Kidney (tissue), 10 donors: ENCODE measurements at regions not wholly inside any gene's neighbourhood (a gene's known extent, or its start where the extent isn't known, plus 50 kb on each side); places are given as distances from the start of the nearest gene placed in this dataset.
A peak's percentile ranks its signal among the peaks of the same experiment; 100 is the strongest.
"Not testable (repeated sequence)": the region's sequence is repeated elsewhere in the genome, so short reads cannot be mapped to it uniquely, and the experiment has no call there.

Experiments used
- DNase-seq, 5 donors: peaks; one replicate each; pipeline ENCODE4 v3.0.0-alpha.2; 2013 to 2020
- FAIRE-seq: peaks from 2 replicates; lab custom pipeline; 2012; peaks lifted over from hg19 to GRCh38; lab: Jason Lieb, UNC
- H3K27ac ChIP-seq, 2 donors: one replicate each; pipeline ENCODE4 v1.7.0; 2013; ENCODE audit warnings: low read depth in 2 of 2, low read length in 2 of 2, inconsistent platforms in 1 of 2
- H3K27me3 ChIP-seq: one replicate; pipeline ENCODE4 v1.7.1; 2013; ENCODE audit warnings: low read length, inconsistent platforms; ENCODE audit not compliant: control insufficient read depth, insufficient read depth
- H3K36me3 ChIP-seq, 3 donors: one replicate each; pipeline versions ENCODE4 v1.7.0 to v1.7.1; 2013; ENCODE audit warnings: low read length in 3 of 3, control low read depth in 1 of 3, inconsistent platforms in 1 of 3; ENCODE audit not compliant: insufficient read depth in 3 of 3, control insufficient read depth in 2 of 3
- H3K4me1 ChIP-seq, 3 donors: one replicate each; pipeline versions ENCODE4 v1.7.0 to v1.7.1; 2013; ENCODE audit warnings: low read length in 3 of 3, inconsistent platforms in 1 of 3, low read depth in 1 of 3; ENCODE audit not compliant: control insufficient read depth in 2 of 3, insufficient read depth in 2 of 3
- H3K4me3 ChIP-seq, 3 donors: one replicate each; pipeline versions ENCODE4 v1.7.0 to v1.8.1; 2013; ENCODE audit warnings: low read length in 3 of 3, control low read depth in 1 of 3, inconsistent platforms in 1 of 3
- H3K9ac ChIP-seq, 3 donors: one replicate each; pipeline versions ENCODE4 v1.7.0 to v1.7.1; 2013; ENCODE audit warnings: low read length in 3 of 3, control low read depth in 1 of 3, inconsistent platforms in 1 of 3
- H3K9me3 ChIP-seq, 3 donors: one replicate each; pipeline versions ENCODE4 v1.7.0 to v1.7.1; 2013; ENCODE audit warnings: low read length in 3 of 3, control low read depth in 1 of 3, inconsistent platforms in 1 of 3; ENCODE audit not compliant: control insufficient read depth in 2 of 3, insufficient read depth in 1 of 3
- intact Hi-C: fragments of 100-400 bp; cut with DNase I; formaldehyde crosslinking; loops from one replicate; pipeline ENCODE4 v1.11.1; 2022
- donor health status: control.
- donor health status: control.
- donor health status: DM: yes; HTN: yes; CAD: no.
- donor health status: Normal renal cell carcinoma (clear cell type).

DNA sequence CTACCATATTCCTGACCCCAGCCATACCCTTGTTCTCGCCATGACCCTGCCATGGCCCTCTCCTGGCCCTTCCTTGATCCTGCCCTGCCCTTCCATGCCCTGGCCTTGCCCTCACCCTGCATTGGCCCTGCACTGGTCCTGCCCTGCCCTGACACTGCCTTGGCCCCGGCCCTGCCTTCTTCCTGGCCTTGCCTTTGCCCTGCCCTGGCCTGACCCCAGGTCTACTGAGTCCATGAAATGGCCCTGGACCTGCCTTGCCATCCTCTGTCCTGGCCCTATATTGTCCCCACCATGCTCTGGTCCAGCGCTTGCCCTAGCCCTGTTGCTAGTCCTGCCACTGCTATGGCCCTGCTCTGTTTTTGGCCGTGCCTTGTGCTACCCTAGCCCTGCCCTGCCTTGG is 536.1 kb downstream of the FOXD4L6 start:
- FAIRE-seq, result not testable (repeated sequence)

DNA sequence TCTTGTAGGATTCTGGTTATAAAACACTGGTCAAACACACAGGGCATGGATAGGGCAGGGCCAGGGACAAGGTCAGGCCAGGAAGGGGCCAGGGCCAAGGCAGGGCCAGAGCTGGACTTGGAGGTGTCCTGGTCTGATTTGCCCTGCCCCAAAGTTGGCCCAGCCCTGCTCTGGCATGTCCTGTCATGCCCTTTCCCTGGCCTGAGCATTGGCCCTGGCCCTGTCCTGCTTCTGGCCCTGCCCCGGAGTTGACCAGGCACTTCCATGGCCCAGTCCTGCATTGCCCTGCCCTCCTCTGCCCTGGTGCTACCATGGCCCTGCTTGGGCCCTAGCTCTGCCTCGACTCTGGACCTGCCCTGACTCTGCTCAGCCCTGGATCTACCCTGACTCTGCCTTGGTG is 536.6 kb downstream of the FOXD4L6 start:
- H3K4me3 ChIP-seq, H3K9ac ChIP-seq, H3K27me3 ChIP-seq, intact Hi-C loops, H3K4me1 ChIP-seq, H3K27ac ChIP-seq, FAIRE-seq, H3K9me3 ChIP-seq, H3K36me3 ChIP-seq: not testable (repeated sequence)
- peak in 2 of 5 donors; percentile 6 to 73 for DNase-seq

More for the DNA sequence above, 536.1 kb downstream of the FOXD4L6 start:
- H3K4me3 ChIP-seq, H3K9ac ChIP-seq, H3K9me3 ChIP-seq, H3K27ac ChIP-seq, H3K27me3 ChIP-seq, H3K4me1 ChIP-seq, intact Hi-C loops, H3K36me3 ChIP-seq: not testable (repeated sequence)
- peak in 1 of 5 donors; percentile 63 for DNase-seq

DNA sequence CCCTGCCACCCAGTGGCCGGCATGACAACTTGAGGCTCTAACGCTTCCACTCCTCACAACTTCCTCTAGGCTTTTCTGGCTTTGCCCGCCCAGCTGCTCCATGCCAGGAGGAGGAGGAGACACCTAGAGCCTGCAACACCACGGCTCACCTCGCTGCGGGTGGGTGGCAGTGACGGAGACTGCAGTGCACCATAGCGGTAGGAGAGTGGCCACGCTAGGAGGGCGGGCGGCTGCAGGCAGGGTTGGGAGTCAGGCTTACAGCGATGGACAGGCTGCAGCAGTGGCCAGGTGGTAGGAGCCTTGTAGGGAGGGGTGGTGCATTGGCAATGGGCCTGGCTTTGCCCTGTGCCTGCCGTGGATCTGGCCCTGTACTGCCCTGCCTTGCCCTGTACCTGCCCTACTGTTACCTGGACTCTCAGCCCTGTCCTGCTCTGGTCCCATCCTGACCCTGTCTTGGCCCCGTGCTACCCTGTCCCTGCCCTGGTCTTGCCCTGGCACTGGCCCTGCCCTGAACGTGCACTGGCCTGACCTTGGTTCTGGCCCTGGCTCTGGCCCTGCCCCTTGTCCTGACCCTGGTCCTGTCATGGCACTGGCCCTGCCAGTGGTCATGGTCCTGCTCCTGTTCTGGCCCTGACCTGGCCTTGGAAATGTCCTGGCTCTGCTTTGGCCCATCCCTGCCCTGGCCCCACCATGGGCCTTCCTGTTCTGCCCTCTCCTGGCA is 540.8 kb downstream of the FOXD4L6 start:
- H3K4me3 ChIP-seq, H3K4me1 ChIP-seq, H3K9ac ChIP-seq, H3K36me3 ChIP-seq, FAIRE-seq, H3K9me3 ChIP-seq, H3K27ac ChIP-seq, H3K27me3 ChIP-seq, intact Hi-C loops: not testable (repeated sequence)
- DNase-seq, result peak in 1 of 5 donors; percentile 59

DNA sequence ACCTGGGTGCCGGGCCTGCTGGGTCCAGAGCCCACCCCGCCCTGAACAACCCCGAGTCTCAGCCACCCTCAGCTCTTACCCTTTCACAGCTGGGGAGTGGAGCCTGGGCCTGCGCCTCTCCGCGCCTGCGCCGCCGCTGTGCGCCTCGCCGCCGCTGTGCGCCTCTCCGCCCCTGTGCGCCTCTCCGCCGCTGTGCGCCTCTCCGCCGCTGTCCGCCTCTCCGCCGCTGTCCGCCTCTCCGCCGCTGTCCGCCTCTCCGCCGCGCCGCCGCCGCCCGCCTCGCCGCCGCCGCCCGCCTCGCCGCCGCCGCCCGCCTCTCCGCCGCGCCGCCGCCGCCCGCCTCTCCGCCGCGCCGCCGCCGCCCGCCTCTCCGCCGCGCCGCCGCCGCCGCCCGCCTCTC is 544.4 kb downstream of the FOXD4L6 start:
- H3K36me3 ChIP-seq, H3K27me3 ChIP-seq, intact Hi-C loops, H3K27ac ChIP-seq, H3K4me3 ChIP-seq, H3K4me1 ChIP-seq, H3K9me3 ChIP-seq, FAIRE-seq, H3K9ac ChIP-seq: not testable (repeated sequence)
- DNase-seq, result peak in 1 of 5 donors; percentile 43

DNA sequence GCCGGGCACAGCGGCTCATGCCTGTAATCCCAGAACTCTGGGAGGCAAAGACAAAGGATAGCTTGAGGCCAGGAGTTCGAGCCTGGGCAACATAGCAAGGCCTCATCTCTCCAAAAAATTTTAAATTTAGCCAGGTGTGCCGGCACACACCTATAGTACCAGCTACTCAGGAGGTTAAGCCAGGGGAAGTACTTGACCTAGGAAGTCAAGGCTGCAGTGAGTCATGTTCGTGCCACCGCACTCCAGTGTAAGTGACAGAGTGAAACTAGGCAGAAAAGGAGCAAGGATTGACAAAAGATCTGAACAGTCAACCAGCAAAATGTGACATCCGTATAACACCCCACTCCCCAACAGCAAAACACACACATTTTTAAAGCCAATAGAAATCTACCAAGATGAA is 545.3 kb downstream of the FOXD4L6 start:
- H3K27me3 ChIP-seq, FAIRE-seq, H3K27ac ChIP-seq, H3K4me1 ChIP-seq, H3K9me3 ChIP-seq, DNase-seq, H3K36me3 ChIP-seq, H3K4me3 ChIP-seq, intact Hi-C loops, H3K9ac ChIP-seq: not testable (repeated sequence)

DNA sequence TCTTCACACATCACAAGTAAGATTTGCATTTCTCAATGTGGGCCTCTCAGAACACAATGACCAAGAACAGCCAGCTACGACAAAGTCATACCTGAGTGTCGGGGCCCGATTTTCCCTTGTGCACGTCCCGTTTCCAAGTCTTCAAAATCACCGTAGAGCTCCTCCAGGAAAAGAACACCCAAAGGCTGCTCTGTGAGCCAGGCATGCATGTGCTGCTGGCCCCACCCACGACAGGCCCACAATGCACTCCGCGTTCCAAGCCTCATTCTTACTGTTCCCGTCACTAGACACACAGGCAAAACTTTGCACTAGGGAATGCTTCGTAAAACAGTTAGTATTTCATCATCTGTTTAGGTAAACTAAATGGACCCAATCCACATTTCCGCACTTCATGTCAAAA is 549.6 kb downstream of the FOXD4L6 start:
- DNase-seq, result peak in 2 of 5 donors; percentile 4 to 7
- H3K27me3 ChIP-seq, H3K9me3 ChIP-seq, H3K36me3 ChIP-seq, H3K4me3 ChIP-seq, intact Hi-C loops, H3K4me1 ChIP-seq, H3K9ac ChIP-seq, H3K27ac ChIP-seq, FAIRE-seq: not testable (repeated sequence)
